GM23338 (cell line): ENCODE measurements at regions not wholly inside any gene's neighbourhood (a gene's known extent, or its start where the extent isn't known, plus 50 kb on each side); places are given as distances from the start of the nearest gene placed in this dataset.

ENCODE experiments used
- CREB1 ChIP-seq: fragments of 250-450 bp; sonication (Bioruptor Pico); IDR thresholded peaks from 2 replicates; pipeline ENCODE4 v1.5.0; 2020; ENCODE audit warnings: low read depth, mild to moderate bottlenecking, moderate library complexity
- CTCF ChIP-seq, 2 experiments: fragments of 200-600 bp in 1 of 2; sonication (generic) in 1 of 2; conservative IDR thresholded peaks; 2 replicates each; pipeline versions ENCODE4 v1.5.1 to v1.6.1; 2016 to 2017; ENCODE audit warnings: antibody characterized with exemption in 2 of 2, low read depth in 2 of 2, mild to moderate bottlenecking in 2 of 2, moderate library complexity in 1 of 2
- ETS1 ChIP-seq: IDR thresholded peaks from 2 replicates; pipeline ENCODE4 v1.6.1; 2016; ENCODE audit warnings: antibody characterized with exemption
- EZH2 ChIP-seq: fragments of 200-600 bp; sonication (generic); IDR thresholded peaks from one replicate; pipeline ENCODE4 v1.8.0; 2017; ENCODE audit warnings: antibody characterized with exemption, mild to moderate bottlenecking, low read depth; ENCODE audit not compliant: unreplicated experiment
- EZH2phosphoT487 ChIP-seq: fragments of 200-600 bp; sonication (generic); IDR thresholded peaks from one replicate; pipeline ENCODE4 v1.8.1; 2018; ENCODE audit warnings: antibody characterized with exemption; ENCODE audit not compliant: unreplicated experiment
- JUNB ChIP-seq: IDR thresholded peaks from one replicate; pipeline ENCODE4 v1.6.1; 2016; ENCODE audit warnings: antibody characterized with exemption; ENCODE audit not compliant: unreplicated experiment
- NANOG ChIP-seq: IDR thresholded peaks from 2 replicates; pipeline ENCODE4 v1.6.1; 2016; ENCODE audit warnings: antibody characterized with exemption, borderline replicate concordance
- POLR2AphosphoS5 ChIP-seq: IDR thresholded peaks from 2 replicates; pipeline ENCODE4 v1.6.1; 2016; ENCODE audit warnings: antibody characterized with exemption, low read depth
- REST ChIP-seq: IDR thresholded peaks from one replicate; pipeline ENCODE4 v1.6.1; 2018; ENCODE audit warnings: antibody characterized with exemption; ENCODE audit not compliant: unreplicated experiment
- STAT1 ChIP-seq: IDR thresholded peaks from one replicate; pipeline ENCODE4 v1.6.1; 2016; ENCODE audit warnings: antibody characterized with exemption; ENCODE audit not compliant: unreplicated experiment
- ZNF114 ChIP-seq: fragments of 250-450 bp; sonication (Bioruptor Pico); IDR thresholded peaks from 2 replicates; pipeline ENCODE4 v1.5.0; 2020; ENCODE audit warnings: mild to moderate bottlenecking, moderate library complexity
- ZNF331 ChIP-seq: fragments of 250-450 bp; sonication (Bioruptor Pico); IDR thresholded peaks from 2 replicates; pipeline ENCODE4 v1.5.0; 2020; ENCODE audit warnings: low read depth, mild to moderate bottlenecking, moderate library complexity

- TF ChIP-seq CTCF (conservative IDR thresholded peaks at IDR 0.05; ENCODE audit: low read depth in 2 of 2): peak in 1 of 2 experiments; percentile 9; a peak in 2 of 4 replicates
- TF ChIP-seq JUNB: no peak
- TF ChIP-seq EZH2phosphoT487: no peak
- TF ChIP-seq POLR2AphosphoS5: no peak
- TF ChIP-seq EZH2: no peak
- TF ChIP-seq REST: no peak
- no peak for TF ChIP-seq ETS1
- TF ChIP-seq ZNF114 (CRISPR knock-in tag): no peak
- no peak for TF ChIP-seq CREB1 (CRISPR knock-in tag)
- no peak for TF ChIP-seq NANOG
- no peak for TF ChIP-seq STAT1
- TF ChIP-seq ZNF331 (CRISPR knock-in tag): no peak
Observed at GRCh38 chr11:31960126-31960525, 130.7 kb upstream of the RCN1 start.
